ENCODE measurements at regions not wholly inside any gene's neighbourhood (a gene's known extent, or its start where the extent isn't known, plus 50 kb on each side); places are given as distances from the start of the nearest gene placed in this dataset.
"Not testable (repeated sequence)": the region's sequence is repeated elsewhere in the genome, so short reads cannot be mapped to it uniquely, and the experiment has no call there.

GRCh38 chr7:113775804-113776203 is 143.0 kb downstream of the PPP1R3A start:
- no peak for DNase-seq

GRCh38 chr7:113775401-113775800 is 143.4 kb downstream of the PPP1R3A start:
- no peak for DNase-seq

GRCh38 chr7:113774182-113774807 is 144.5 kb downstream of the PPP1R3A start:
- peak; percentile 9 for DNase-seq

- DNase-seq: no peak
These were observed 148.6 kb downstream of the PPP1R3A start for GRCh38 chr7:113770146-113770738.

GRCh38 chr7:113768387-113768786 is 150.4 kb downstream of the PPP1R3A start:
- DNase-seq: no peak

- DNase-seq: no peak
These were observed 154.3 kb downstream of the PPP1R3A start for GRCh38 chr7:113764401-113765035.

- DNase-seq: no peak
These were observed 155.6 kb downstream of the PPP1R3A start for GRCh38 chr7:113763226-113763625.

- no peak for DNase-seq
These were observed 162.6 kb downstream of the PPP1R3A start for GRCh38 chr7:113756250-113756649.

- DNase-seq: no peak
These were observed 166.1 kb downstream of the PPP1R3A start for GRCh38 chr7:113752689-113753088.

GRCh38 chr7:113752289-113752688 is 166.5 kb downstream of the PPP1R3A start:
- no peak for DNase-seq

- DNase-seq: no peak
These were observed 167.3 kb downstream of the PPP1R3A start for GRCh38 chr7:113751547-113751946.

GRCh38 chr7:113748385-113748784 is 170.4 kb downstream of the PPP1R3A start:
- DNase-seq: not testable (repeated sequence)

GRCh38 chr7:113742946-113743431 is 175.8 kb downstream of the PPP1R3A start:
- DNase-seq: not testable (repeated sequence)

- no peak for DNase-seq
These were observed 176.4 kb downstream of the PPP1R3A start for GRCh38 chr7:113742377-113742776.

- DNase-seq: no peak
These were observed 187.2 kb downstream of the PPP1R3A start for GRCh38 chr7:113731571-113731970.

GRCh38 chr7:113730309-113730955 is 188.4 kb downstream of the PPP1R3A start:
- DNase-seq: no peak

- no peak for DNase-seq
These were observed 191.3 kb downstream of the PPP1R3A start for GRCh38 chr7:113727486-113727885.

GRCh38 chr7:113722006-113722405 is 196.8 kb downstream of the PPP1R3A start:
- no peak for DNase-seq

GRCh38 chr7:113717739-113718138 is 201.1 kb downstream of the PPP1R3A start:
- no peak for DNase-seq

GRCh38 chr7:113715981-113716856 is 202.6 kb downstream of the PPP1R3A start:
- DNase-seq: no peak

- no peak for DNase-seq
These were observed 203.5 kb downstream of the PPP1R3A start for GRCh38 chr7:113715262-113715661.

GRCh38 chr7:113710310-113711096 is 208.3 kb downstream of the PPP1R3A start:
- DNase-seq: peak; percentile 69
